HuH-7 (cell line): ENCODE measurements at regions not wholly inside any gene's neighbourhood (a gene's known extent, or its start where the extent isn't known, plus 50 kb on each side); places are given as distances from the start of the nearest gene placed in this dataset.
"Not testable (repeated sequence)": the region's sequence is repeated elsewhere in the genome, so short reads cannot be mapped to it uniquely, and the experiment has no call there.

Experiments used
- DNase-seq: peaks from one replicate; pipeline ENCODE4 v3.0.0; 2011; ENCODE audit warnings: low spot score

- DNase-seq = no peak
Measured at GRCh38 chr1:10940451-10940804, 72.0 kb upstream of the TARDBP start.

DNA sequence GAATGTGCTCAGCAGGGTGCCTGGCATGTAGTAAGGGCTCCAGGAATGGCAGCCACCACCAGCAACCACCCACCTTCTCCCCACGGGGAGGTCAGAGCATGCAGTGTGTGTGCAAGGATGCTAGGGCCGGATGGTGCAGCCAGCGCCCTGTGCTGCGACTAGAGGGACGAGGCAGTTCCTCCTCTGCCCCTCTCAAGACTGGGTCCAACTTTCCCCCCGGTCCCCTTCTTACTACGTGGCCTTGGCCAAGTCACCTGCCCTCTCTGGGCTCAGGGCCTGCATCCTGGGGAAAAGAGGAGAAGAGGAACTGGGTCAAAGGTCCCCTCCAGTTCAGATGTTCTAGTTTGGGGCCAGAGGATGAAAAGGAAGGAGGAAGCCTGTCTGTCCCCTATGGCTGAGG lies 71.6 kb upstream of the TARDBP start:
- no peak for DNase-seq

DNA sequence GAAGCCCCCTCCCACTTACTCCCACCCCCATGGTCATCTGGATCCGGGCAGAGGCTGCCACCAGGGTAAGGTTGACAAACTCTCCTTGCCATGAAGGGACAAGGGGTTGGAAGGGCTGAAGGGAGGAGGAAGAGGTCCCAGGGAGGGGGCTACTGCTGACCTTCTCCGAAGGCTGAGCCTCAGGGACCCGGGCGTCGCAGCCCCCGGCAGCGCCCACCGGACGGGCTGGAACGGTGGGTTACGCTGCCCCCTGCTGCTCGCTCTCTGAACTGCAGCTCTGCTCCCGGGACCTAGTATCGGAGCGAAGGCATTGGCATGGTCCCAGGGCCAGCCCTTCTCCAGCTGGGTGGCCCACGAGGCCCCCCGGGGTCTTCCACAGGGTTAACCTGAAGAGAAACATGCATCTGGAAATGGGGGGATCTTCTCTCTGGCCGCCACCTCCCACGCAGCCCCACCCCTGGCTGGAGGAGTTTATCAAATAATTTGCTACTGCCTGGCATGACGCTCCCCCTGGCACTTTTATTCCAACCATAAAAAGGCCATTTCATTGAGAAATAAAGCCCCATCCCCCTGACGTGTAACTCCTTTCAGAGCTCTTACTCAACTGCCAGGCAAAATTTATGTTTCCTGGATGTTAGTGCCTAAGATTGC lies 70.4 kb upstream of the TARDBP start:
- peak; percentile 90 for DNase-seq

DNA sequence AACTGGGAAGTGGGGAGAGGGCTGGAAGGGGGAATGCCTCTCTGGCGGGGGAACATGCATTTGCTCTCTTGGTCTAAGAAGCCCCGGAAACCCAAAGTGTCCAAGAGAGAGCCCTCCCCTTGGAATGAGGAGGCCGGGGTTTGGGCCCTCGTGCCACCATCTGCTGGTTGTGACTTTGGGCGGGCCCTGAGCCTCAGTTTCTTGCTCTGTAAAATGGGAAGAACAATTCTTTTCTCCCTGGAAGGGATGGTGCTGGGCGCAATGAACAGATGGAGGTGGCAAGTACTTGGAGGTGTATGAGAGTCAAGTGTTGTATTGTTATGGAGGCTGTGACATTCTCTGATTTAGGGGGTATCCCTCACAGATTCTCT lies 69.9 kb upstream of the TARDBP start:
- DNase-seq = no peak

GRCh38 chr1:10943041-10943440 lies 69.4 kb upstream of the TARDBP start:
- no peak for DNase-seq

- DNase-seq = peak; percentile 53
Measured at GRCh38 chr1:10943991-10944730, 68.3 kb upstream of the TARDBP start.

DNA sequence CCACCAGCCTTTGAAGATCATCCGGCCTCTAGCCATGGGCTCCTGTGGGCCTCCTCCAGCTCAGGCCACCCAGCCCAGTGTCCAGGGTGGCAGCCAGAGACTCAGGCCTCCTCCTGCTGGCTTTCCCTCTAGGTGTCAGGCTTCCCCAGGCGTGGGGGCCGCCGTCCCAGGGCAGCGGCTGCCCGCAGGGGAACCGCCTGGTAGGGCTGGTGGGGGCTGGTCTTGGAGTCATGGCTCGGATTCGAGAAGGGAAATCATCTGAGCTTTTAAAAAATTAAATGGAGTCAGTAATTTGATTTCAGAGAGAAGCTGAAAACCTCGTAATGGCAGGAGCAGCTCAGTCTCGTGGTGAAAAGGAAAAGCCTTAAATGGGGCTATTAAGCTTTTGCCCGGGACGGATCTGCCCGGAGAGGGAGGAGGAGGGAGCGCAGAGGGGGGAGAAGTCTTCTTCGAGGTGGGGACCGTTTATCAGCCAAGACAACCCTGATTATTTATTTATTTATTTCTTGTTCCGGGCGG lies 66.4 kb upstream of the TARDBP start:
- DNase-seq = no peak

DNA sequence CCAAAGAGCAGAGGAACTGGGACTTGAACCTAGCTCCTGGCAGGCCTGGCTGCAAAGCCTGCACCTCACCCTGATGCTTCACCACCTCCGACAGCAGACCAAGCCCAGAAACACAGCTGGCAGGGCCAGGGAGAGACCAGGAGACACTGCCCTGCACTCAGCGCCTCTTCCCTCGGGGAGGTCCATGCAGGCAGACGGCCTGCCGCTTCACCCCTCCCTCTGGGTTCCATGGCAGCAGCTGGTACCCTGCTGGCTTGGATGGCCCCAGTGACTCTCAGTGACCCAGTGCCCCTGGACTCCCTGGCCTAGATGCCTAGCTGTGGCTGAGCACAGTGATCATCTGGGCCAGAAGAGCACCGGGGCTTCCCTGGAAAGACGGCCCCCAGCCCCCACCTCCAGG lies 65.3 kb upstream of the TARDBP start:
- DNase-seq = no peak

- no peak for DNase-seq
Measured at GRCh38 chr1:10947691-10948462, 64.6 kb upstream of the TARDBP start.

GRCh38 chr1:10948463-10948775 lies 64.0 kb upstream of the TARDBP start:
- no peak for DNase-seq

DNA sequence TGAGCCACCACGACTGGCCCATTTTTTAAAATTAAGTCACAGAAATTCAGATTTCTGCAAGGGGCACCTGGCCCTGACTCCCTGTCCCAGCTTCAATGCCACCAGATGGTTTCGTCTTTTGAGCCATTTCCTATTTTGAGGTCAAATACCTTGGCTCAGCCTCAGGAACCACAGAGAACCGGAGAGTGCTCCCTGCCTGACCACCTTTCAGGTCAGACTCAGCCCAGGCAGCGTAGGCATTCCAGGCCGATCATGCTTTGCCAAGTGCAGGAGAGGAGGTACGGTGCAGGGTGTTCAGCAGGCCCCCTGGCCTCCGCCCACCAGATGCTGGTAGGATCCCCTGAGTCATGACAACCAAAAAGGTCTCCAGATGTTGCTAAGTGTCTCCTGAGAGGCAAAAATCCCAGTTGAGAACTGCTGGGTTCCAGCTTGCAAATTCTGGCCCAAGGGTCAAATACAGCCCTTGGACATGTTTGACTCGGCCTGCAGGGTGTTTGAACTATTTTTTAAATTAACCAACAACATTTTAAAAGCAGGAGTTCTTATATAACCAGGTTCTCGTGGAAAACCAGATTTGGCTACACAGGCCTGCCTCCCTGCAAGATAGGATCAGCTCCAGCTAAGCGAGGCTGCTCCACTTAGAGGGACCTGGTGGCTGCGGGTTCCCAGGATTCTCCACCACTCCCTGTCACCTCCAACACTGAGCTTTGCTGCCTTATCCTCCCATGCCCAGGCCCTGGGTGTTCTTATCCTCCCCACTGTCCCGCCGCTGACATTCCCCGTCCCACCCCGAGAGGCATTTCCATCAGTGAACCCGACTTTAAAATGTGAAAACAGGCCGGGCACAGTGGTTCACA lies 61.9 kb upstream of the TARDBP start:
- no peak for DNase-seq

DNA sequence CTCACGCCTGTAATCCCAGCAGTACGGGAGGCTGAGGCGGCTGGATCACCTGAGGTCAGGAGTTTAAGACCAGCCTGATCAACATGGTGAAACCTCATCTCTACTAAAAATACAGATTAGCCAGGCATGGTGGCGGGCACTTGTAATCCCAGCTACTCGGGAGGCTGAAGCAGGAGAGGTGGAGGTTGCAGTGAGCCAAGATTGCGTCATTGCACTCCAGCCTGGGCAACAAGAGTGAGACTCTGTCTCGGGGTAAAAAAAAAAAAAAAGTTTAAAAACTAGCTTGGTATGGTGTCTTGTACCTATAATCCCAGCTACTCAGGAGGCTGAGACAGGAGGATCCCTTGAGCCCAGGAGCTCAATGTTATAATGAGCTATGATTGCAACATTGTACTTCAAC lies 61.2 kb upstream of the TARDBP start:
- not testable (repeated sequence) for DNase-seq

DNA sequence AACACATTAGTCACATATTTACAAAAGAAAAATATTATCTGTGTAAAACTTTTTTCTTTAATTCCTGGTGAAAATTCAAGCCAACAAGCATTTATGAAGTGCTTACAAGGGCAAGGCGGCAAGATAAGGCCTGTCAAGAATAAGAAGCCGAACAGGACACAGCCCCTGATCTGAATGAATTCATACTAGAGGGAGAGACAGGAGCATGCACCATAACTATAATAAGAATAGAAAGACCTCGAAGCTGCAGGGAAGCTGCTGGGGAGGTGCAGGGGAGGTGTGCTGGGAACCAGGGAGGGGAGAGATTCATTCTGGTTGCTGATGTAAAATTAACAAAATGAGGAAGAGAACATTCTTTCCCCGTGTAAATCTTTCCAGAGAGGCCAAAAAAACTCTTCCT lies 60.5 kb upstream of the TARDBP start:
- no peak for DNase-seq

DNA sequence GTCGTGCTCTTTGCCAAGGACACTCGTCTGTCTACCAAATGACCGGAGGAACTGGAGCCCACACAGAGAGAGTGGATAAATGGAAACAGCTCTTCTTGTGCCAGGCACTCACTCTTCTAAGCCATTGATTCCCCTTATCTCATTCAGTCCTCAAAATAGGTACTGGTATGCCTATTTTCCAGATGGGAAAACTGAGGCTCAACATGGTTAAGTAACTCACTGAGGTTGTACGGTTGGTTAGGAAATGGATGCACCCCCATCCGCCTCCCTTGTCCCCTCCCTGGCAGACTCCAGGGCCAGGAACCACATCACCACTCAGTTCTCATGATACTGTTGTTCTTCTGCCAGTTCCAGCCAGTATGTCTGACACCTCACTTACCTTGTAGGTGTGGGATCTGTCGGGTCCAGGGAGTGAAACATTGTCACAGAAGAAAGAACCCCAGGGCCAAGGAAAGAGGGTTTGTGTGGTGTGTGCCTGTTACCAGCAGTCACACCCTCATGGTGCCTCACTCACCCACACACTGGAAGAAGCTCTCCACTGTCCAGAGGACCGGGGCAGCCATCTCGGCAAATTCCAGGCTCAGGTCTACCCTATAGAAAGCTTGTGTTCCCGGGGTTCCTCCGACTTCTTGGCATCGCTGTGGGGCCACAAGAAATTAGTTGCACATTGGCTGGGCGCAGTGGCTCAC lies 58.8 kb upstream of the TARDBP start:
- DNase-seq = no peak

GRCh38 chr1:10957133-10957532 lies 55.3 kb upstream of the TARDBP start:
- DNase-seq = no peak

- no peak for DNase-seq
Measured at GRCh38 chr1:10958614-10959013, 53.8 kb upstream of the TARDBP start.

DNA sequence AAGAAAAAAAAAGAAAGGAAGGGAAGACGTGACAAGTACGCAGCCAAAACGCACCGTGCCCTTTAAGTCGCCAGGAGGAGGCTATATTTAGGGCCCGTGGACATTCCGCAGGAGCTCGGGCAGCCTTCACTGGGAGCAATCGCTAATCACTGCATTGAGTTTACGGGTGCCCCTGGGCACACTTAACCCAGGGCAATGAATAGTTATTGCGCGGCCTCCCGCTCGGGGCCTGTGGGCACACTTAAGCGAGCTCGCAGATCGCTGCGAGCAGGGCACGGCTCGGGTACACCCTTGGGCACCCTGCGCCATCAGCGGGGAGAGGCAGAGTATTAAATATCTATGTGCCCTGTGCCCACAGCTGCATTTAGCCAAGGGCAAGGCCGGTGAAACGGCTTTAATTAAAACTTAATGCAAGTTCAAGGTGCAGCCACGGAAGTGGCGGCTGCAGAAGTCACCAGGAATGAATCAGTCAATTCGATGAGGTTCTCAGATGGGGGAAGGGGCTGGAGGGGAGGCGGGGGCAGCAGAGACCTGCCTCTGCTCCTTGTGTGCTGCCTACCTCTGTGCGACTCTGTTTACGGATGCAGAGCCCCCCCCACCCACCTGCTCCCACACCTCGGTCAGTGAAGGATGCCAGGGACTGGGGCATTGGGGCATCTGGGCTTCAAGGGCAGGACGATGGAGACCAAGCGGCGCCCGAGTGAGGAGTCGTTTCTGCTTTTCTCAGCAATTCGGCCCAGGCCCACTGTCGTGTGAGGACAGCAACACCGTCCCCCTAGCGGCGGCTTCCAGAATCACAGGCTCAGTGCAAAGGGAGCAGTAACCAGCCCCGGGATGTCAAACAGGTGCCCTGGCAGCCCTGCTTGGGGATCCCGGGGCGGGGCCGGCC lies 51.8 kb upstream of the TARDBP start:
- peak; percentile 91 for DNase-seq

GRCh38 chr1:10961300-10961833 lies 51.1 kb upstream of the TARDBP start:
- no peak for DNase-seq

DNA sequence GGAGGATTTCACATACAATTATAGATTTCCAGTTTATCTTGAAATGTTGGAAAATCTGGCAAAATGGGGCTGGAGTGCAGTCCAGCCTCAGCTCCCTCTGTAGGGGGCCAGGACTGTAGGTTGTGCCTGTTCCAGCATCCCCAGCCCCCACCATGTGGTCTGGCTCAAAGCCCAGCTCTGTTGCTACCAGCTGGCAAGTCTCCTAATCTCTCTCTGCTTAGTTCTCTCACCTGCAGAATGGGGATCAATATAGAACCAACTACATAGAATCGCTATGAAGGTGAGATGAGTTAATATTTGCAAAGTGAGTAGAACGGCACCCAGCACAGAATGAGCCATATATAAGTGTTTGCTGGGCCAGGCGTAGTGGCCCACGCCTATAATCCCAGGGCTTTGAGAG lies 50.0 kb upstream of the TARDBP start:
- no peak for DNase-seq
